Liver (tissue), 8 donors: ENCODE measurements at regions not wholly inside any gene's neighbourhood (a gene's known extent, or its start where the extent isn't known, plus 50 kb on each side); places are given as distances from the start of the nearest gene placed in this dataset.

ENCODE experiments used
- DNase-seq: peaks from one replicate; pipeline ENCODE4 v3.0.0-alpha.2; 2017; ENCODE audit warnings: low spot score
- H3K27ac ChIP-seq, 2 donors: one replicate each; pipeline ENCODE4 v1.7.0; 2013; ENCODE audit warnings: inconsistent platforms in 2 of 2, low read length in 2 of 2, control low read depth in 1 of 2, low read depth in 1 of 2, mild to moderate bottlenecking in 1 of 2
- H3K27me3 ChIP-seq, 4 donors: one replicate each; pipeline versions ENCODE4 v1.6.1 to v1.7.0; 2013; ENCODE audit warnings: low read length in 3 of 4, inconsistent platforms in 1 of 4, mild to moderate bottlenecking in 1 of 4, moderate library complexity in 1 of 4; ENCODE audit not compliant: control insufficient read depth in 4 of 4, insufficient read depth in 4 of 4
- H3K36me3 ChIP-seq, 4 donors: one replicate each; pipeline versions ENCODE4 v1.6.1 to v1.7.0; 2013; ENCODE audit warnings: low read length in 3 of 4, mild to moderate bottlenecking in 3 of 4, low read depth in 1 of 4, moderate library complexity in 1 of 4; ENCODE audit not compliant: control insufficient read depth in 4 of 4, insufficient read depth in 3 of 4
- H3K4me1 ChIP-seq, 4 donors: one replicate each; pipeline versions ENCODE4 v1.6.1 to v1.7.0; 2013; ENCODE audit warnings: low read length in 3 of 4, mild to moderate bottlenecking in 3 of 4, moderate library complexity in 1 of 4; ENCODE audit not compliant: control insufficient read depth in 4 of 4, insufficient read depth in 4 of 4
- H3K4me3 ChIP-seq, 3 donors: one replicate each; pipeline versions ENCODE4 v1.6.1 to v1.7.0; 2013; ENCODE audit warnings: low read length in 3 of 3, control low read depth in 1 of 3, low read depth in 1 of 3, mild to moderate bottlenecking in 1 of 3
- H3K9ac ChIP-seq, 2 donors: one replicate each; pipeline ENCODE4 v1.7.0; 2013; ENCODE audit warnings: low read length in 2 of 2, mild to moderate bottlenecking in 2 of 2, moderate library complexity in 2 of 2, control low read depth in 1 of 2, low read depth in 1 of 2
- H3K9me3 ChIP-seq, 4 donors: one replicate each; pipeline versions ENCODE4 v1.6.1 to v1.7.0; 2013; ENCODE audit warnings: low read length in 3 of 4; ENCODE audit not compliant: control insufficient read depth in 4 of 4
- CTCF ChIP-seq: fragments of 150-350 bp; IDR thresholded peaks from 2 replicates; pipeline ENCODE4 v1.5.1; 2017; ENCODE audit warnings: improper control_type of control experiment, low read depth, low read length; ENCODE audit not compliant: missing input control
- FOXA1 ChIP-seq: IDR thresholded peaks from 2 replicates; pipeline ENCODE4 v1.6.1; 2016; ENCODE audit warnings: antibody characterized with exemption
- GABPA ChIP-seq, 2 donors: IDR thresholded peaks in 1 of 2; conservative IDR thresholded peaks in 1 of 2; 2 replicates each; pipeline ENCODE4 v1.6.1; 2016; ENCODE audit warnings: antibody characterized with exemption in 2 of 2, mild to moderate bottlenecking in 1 of 2, moderate library complexity in 1 of 2
- HNF4A ChIP-seq, 2 donors: conservative IDR thresholded peaks; 2 replicates each; pipeline ENCODE4 v1.6.1; 2016; ENCODE audit warnings: antibody characterized with exemption in 2 of 2, mild to moderate bottlenecking in 2 of 2
- HNF4G ChIP-seq: IDR thresholded peaks from 2 replicates; pipeline ENCODE4 v1.6.1; 2016; ENCODE audit warnings: antibody characterized with exemption
- JUND ChIP-seq, 2 donors: IDR thresholded peaks; 2 replicates each; pipeline ENCODE4 v1.6.1; 2016; ENCODE audit warnings: antibody characterized with exemption in 2 of 2
- NR2F2 ChIP-seq: IDR thresholded peaks from 2 replicates; pipeline ENCODE4 v1.6.1; 2016; ENCODE audit warnings: antibody characterized with exemption
- RAD21 ChIP-seq, 2 donors: IDR thresholded peaks; 2 replicates each; pipeline ENCODE4 v1.6.1; 2016; ENCODE audit warnings: antibody characterized with exemption in 2 of 2, mild to moderate bottlenecking in 2 of 2
- RXRA ChIP-seq, 2 donors: IDR thresholded peaks; 2 replicates each; pipeline ENCODE4 v1.6.1; 2017 to 2018; ENCODE audit warnings: antibody characterized with exemption in 2 of 2, mild to moderate bottlenecking in 1 of 2
- SP1 ChIP-seq: IDR thresholded peaks from 2 replicates; pipeline ENCODE4 v1.6.1; 2018; ENCODE audit warnings: antibody characterized with exemption, mild to moderate bottlenecking
- YY1 ChIP-seq: IDR thresholded peaks from 2 replicates; pipeline ENCODE4 v1.6.1; 2016; ENCODE audit warnings: antibody characterized with exemption, mild to moderate bottlenecking
- ZBTB33 ChIP-seq: IDR thresholded peaks from 2 replicates; pipeline ENCODE4 v1.6.1; 2016; ENCODE audit warnings: antibody characterized with exemption
- WGBS: extraction: QIAGEN DNeasy Blood & Tissue Kit; methylation state at CpG from one replicate; pipeline ENCODE4 v1.1.7; 2013; 5-methylcytosine and 5-hydroxymethylcytosine counted together
- TF ChIP-seq, protein P1 (sequence below): IDR thresholded peaks from 2 replicates; pipeline ENCODE4 v1.6.1; 2016; ENCODE audit warnings: antibody characterized with exemption
- TF ChIP-seq, protein P2 (sequence below): IDR thresholded peaks from 2 replicates; pipeline ENCODE4 v1.6.1; 2016; ENCODE audit warnings: antibody characterized with exemption
- donor health status: healthy.
- donor health status: healthy.
- donor health status: healthy.
- donor health status: healthy.
- donor health status: healthy.

- H3K4me1 ChIP-seq = no peaks in the 10 kb centered on the region
- TF ChIP-seq JUND (IDR thresholded peaks at IDR 0.05) (no peak), RXRA (IDR thresholded peaks at IDR 0.05) (no peak)
- H3K27me3 ChIP-seq = peaks cover 0 to 3% (median 0%) of the 10 kb centered on the region in 4 donors
- no peak overlapping the region for H3K4me3 ChIP-seq
- no peak overlapping the region for H3K27ac ChIP-seq
- H3K9ac ChIP-seq = no peak overlapping the region
- H3K9me3 ChIP-seq = no peaks in the 10 kb centered on the region
- 36% methylated on average over 1 of the region's 1 CpG for WGBS
- no peak for DNase-seq
- no peaks in the 10 kb centered on the region for H3K36me3 ChIP-seq
Measured at GRCh38 chr5:114065912-114066311, 296.0 kb upstream of the KCNN2 start.

DNA sequence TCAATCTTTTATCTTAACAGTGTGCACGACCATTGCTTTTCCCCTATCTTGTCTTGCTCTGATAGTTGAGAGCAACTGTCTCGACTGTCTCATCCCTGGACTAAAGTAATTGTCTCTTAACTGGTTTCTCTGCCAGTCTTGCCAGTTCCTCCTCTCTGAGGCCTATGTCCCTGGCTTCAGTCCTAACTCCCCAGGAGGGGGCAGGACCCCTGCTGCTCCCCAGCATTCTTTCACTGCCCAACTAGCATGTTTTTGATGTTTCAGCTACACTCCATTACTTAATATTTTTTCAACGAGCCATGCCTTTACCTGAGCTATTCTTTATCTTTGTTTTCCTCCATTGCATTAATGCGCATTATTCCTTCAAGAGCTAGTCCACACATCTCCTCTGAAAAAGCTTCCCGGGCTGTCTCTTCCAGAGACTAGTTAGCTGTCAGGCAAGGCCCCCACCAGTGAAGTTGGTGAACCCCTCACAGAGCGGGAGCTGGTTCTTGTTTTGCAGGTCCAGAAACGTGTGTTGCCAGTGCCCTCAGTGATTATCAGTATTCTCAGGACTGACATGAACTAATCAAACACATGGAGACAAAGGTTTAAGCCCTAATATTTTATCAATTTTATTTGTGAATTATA, 291.7 kb upstream of the KCNN2 start:
- no peak overlapping the region for H3K9ac ChIP-seq
- DNase-seq = no peak
- no peaks in the 10 kb centered on the region for H3K9me3 ChIP-seq
- TF ChIP-seq JUND (IDR thresholded peaks at IDR 0.05) = no peak
- no peak for TF ChIP-seq ZBTB33
- no peak for TF ChIP-seq HNF4G
- H3K4me3 ChIP-seq = no peak overlapping the region
- no peak overlapping the region for H3K27ac ChIP-seq
- WGBS = 57% methylated on average over 7 of the region's 7 CpGs
- no peaks in the 10 kb centered on the region for H3K4me1 ChIP-seq
- no peaks in the 10 kb centered on the region for H3K36me3 ChIP-seq
- peaks cover 0 to 3% (median 0%) of the 10 kb centered on the region in 4 donors for H3K27me3 ChIP-seq

DNA sequence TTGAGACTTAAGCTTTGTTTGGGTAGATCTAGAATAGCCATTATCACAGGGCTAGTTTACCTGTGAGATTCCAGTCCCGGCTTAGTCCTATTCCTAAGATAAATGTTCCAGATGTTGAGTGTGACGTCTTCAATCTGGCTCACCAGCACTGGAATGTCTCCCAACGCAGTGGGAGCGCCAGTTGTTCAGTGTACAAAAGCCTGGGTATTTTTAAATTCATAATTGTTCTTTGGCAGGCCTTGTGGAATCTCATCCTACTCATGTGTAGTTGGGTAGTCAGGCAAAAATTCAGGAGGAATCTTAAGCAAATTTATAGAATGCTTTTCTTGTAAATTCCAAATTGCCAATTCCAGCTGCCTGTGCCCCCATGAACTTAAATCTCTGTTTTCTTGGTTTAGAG, 272.6 kb upstream of the KCNN2 start:
- H3K36me3 ChIP-seq = no peaks in the 10 kb centered on the region
- no peak overlapping the region for H3K4me3 ChIP-seq
- DNase-seq = no peak
- no peaks in the 10 kb centered on the region for H3K27me3 ChIP-seq
- no peak for TF ChIP-seq HNF4G
- no peak for TF ChIP-seq CTCF
- TF ChIP-seq YY1 = no peak
- no peaks in the 10 kb centered on the region for H3K4me1 ChIP-seq
- no peak overlapping the region for H3K27ac ChIP-seq
- 64% methylated on average over 4 of the region's 4 CpGs for WGBS
- peaks cover 0 to 6% (median 3%) of the 10 kb centered on the region in 4 donors for H3K9me3 ChIP-seq
- no peak overlapping the region for H3K9ac ChIP-seq

GRCh38 chr5:114097570-114097969, 264.3 kb upstream of the KCNN2 start:
- 60% methylated on average over 2 of the region's 2 CpGs for WGBS
- Histone ChIP-seq H3K4me3 (no peak overlapping the region), H3K4me1 (no peaks in the 10 kb centered on the region), H3K9me3 (peaks cover 0 to 1% (median 0%) of the 10 kb centered on the region in 4 donors), H3K36me3 (no peaks in the 10 kb centered on the region), H3K9ac (no peak overlapping the region), H3K27ac (no peak overlapping the region), H3K27me3 (no peaks in the 10 kb centered on the region)
- DNase-seq = no peak
- TF ChIP-seq, protein P1, sequence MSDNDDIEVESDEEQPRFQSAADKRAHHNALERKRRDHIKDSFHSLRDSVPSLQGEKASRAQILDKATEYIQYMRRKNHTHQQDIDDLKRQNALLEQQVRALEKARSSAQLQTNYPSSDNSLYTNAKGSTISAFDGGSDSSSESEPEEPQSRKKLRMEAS = no peak
- TF ChIP-seq YY1 = no peak
- no peak for TF ChIP-seq RXRA (IDR thresholded peaks at IDR 0.05)
- TF ChIP-seq GABPA (IDR thresholded peaks at IDR 0.05 in 1 of 2, conservative IDR thresholded peaks at IDR 0.05 in 1 of 2) = no peak
- TF ChIP-seq, protein P2, sequence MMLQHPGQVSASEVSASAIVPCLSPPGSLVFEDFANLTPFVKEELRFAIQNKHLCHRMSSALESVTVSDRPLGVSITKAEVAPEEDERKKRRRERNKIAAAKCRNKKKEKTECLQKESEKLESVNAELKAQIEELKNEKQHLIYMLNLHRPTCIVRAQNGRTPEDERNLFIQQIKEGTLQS = no peak
- TF ChIP-seq SP1 = no peak
- TF ChIP-seq FOXA1 = no peak
- no peak for TF ChIP-seq HNF4G
- TF ChIP-seq NR2F2 = no peak
- no peak for TF ChIP-seq HNF4A (conservative IDR thresholded peaks at IDR 0.05)
- no peak for TF ChIP-seq RAD21 (IDR thresholded peaks at IDR 0.05)
- no peak for TF ChIP-seq JUND (IDR thresholded peaks at IDR 0.05)
- no peak for TF ChIP-seq CTCF
